Neural progenitor cell (in vitro differentiated cells): ENCODE measurements at regions not wholly inside any gene's neighbourhood (a gene's known extent, or its start where the extent isn't known, plus 50 kb on each side); places are given as distances from the start of the nearest gene placed in this dataset.

Experiments
- CTCF ChIP-seq: fragments of 200-600 bp; sonication (generic); IDR thresholded peaks from 2 replicates; pipeline ENCODE4 v1.5.1; 2017; ENCODE audit warnings: antibody characterized with exemption, mild to moderate bottlenecking
- EZH2 ChIP-seq: fragments of 200-600 bp; sonication (generic); IDR thresholded peaks from 2 replicates; pipeline ENCODE4 v1.6.1; 2017; ENCODE audit warnings: antibody characterized with exemption, mild to moderate bottlenecking, moderate library complexity
- EZH2phosphoT487 ChIP-seq: fragments of 200-600 bp; sonication (generic); IDR thresholded peaks from 2 replicates; pipeline ENCODE4 v1.6.1; 2017; ENCODE audit warnings: antibody characterized with exemption

DNA sequence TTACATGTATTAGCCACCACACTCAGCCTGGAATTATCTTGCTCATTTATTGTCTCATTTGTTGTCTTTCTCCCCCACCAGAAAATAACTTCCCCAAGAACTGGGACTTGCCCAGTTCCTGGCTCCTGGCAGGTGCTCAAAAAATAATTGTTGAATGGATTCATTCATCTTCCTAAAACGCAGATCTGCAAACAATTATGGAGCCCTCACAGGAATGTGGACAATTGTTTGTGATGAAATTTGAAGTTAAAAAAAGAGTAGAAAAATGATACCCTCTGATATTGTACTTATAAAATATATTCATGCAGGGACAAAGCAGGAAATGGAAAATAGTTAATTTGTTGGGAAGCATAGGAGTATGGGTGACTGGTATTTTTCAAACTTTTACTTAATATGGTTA lies 60.7 kb upstream of the MAP1LC3B2 start:
- no peak for TF ChIP-seq EZH2
- TF ChIP-seq CTCF: no peak
- TF ChIP-seq EZH2phosphoT487: no peak
